ENCODE measurements at regions not wholly inside any gene's neighbourhood (a gene's known extent, or its start where the extent isn't known, plus 50 kb on each side); places are given as distances from the start of the nearest gene placed in this dataset.
A peak's percentile ranks its signal among the peaks of the same experiment; 100 is the strongest.
"Not testable (repeated sequence)": the region's sequence is repeated elsewhere in the genome, so short reads cannot be mapped to it uniquely, and the experiment has no call there.

- DNase-seq (ENCODE audit: low read depth), result peak; percentile 6
These were observed 125.3 kb upstream of the MARCHF11 start for GRCh38 chr5:16304846-16305245.

- no peak for DNase-seq (ENCODE audit: low read depth)
These were observed 117.4 kb upstream of the MARCHF11 start for GRCh38 chr5:16296946-16297345.

GRCh38 chr5:16291894-16292293 is 112.3 kb upstream of the MARCHF11 start:
- no peak for DNase-seq (ENCODE audit: low read depth)

GRCh38 chr5:16291474-16291873 is 111.9 kb upstream of the MARCHF11 start:
- no peak for DNase-seq (ENCODE audit: low read depth)

- DNase-seq (ENCODE audit: low read depth), result no peak
These were observed 104.2 kb upstream of the MARCHF11 start for GRCh38 chr5:16283791-16284190.

GRCh38 chr5:16276859-16277258 is 97.3 kb upstream of the MARCHF11 start:
- DNase-seq (ENCODE audit: low read depth), result not testable (repeated sequence)

GRCh38 chr5:16271851-16272250 is 92.3 kb upstream of the MARCHF11 start:
- no peak for DNase-seq (ENCODE audit: low read depth)

GRCh38 chr5:16265141-16265540 is 85.5 kb upstream of the MARCHF11 start:
- peak; percentile 11 for DNase-seq (ENCODE audit: low read depth)

- DNase-seq (ENCODE audit: low read depth), result no peak
These were observed 80.4 kb upstream of the MARCHF11 start for GRCh38 chr5:16260000-16260399.

- no peak for DNase-seq (ENCODE audit: low read depth)
These were observed 74.3 kb upstream of the MARCHF11 start for GRCh38 chr5:16253856-16254255.

- DNase-seq (ENCODE audit: low read depth), result no peak
These were observed 66.4 kb upstream of the MARCHF11 start for GRCh38 chr5:16245956-16246355.

- DNase-seq (ENCODE audit: low read depth), result peak; percentile 2
These were observed 65.7 kb upstream of the MARCHF11 start for GRCh38 chr5:16245249-16245648.

- DNase-seq (ENCODE audit: low read depth), result no peak
These were observed 58.4 kb upstream of the MARCHF11 start for GRCh38 chr5:16238018-16238417.

GRCh38 chr5:16234598-16234997 is 55.0 kb upstream of the MARCHF11 start:
- DNase-seq (ENCODE audit: low read depth), result no peak

GRCh38 chr5:16233730-16234129 is 54.1 kb upstream of the MARCHF11 start:
- DNase-seq (ENCODE audit: low read depth), result no peak

GRCh38 chr5:16229357-16229940 is 49.9 kb upstream of the MARCHF11 start:
- no peak for DNase-seq (ENCODE audit: low read depth)

Measured in myocyte (in vitro differentiated cells).